HepG2 (cell line): ENCODE measurements at regions not wholly inside any gene's neighbourhood (a gene's known extent, or its start where the extent isn't known, plus 50 kb on each side); places are given as distances from the start of the nearest gene placed in this dataset.
A peak's percentile ranks its signal among the peaks of the same experiment; 100 is the strongest.

Experiments used
- EHMT2 ChIP-seq: fragments of 200-600 bp; sonication (generic); IDR thresholded peaks from 2 replicates; pipeline ENCODE4 v1.7.0; 2017; ENCODE audit warnings: antibody characterized with exemption, low read depth, low read length, borderline replicate concordance
- FOXK2 ChIP-seq: fragments of 450-650 bp; IDR thresholded peaks from 2 replicates; pipeline ENCODE4 v1.6.1; 2016
- GATAD1 ChIP-seq: IDR thresholded peaks from 2 replicates; pipeline ENCODE4 v1.6.1; 2016; ENCODE audit warnings: missing genetic modification reagents, missing compliant biosample characterization
- HNF4A ChIP-seq: sonication (generic); formaldehyde crosslinking; IDR thresholded peaks from 2 replicates; pipeline ENCODE4 v1.4.0; 2020; ENCODE audit warnings: missing genetic modification reagents
- NR2F6 ChIP-seq, 2 experiments: IDR thresholded peaks; 2 replicates each; pipeline ENCODE4 v1.6.1; 2016; ENCODE audit warnings: antibody characterized with exemption in 1 of 2, mild to moderate bottlenecking in 1 of 2
- PTBP1 ChIP-seq: fragments of 200-400 bp; formaldehyde crosslinking; IDR thresholded peaks from 2 replicates; pipeline ENCODE4 v1.6.1; 2018; ENCODE audit warnings: low read length, low read depth; ENCODE audit not compliant: poor library complexity, severe bottlenecking
- SUZ12 ChIP-seq: fragments of 150-350 bp; IDR thresholded peaks from 2 replicates; pipeline ENCODE4 v1.6.1; 2014; ENCODE audit warnings: low read depth, low read length
- ZFP36L2 ChIP-seq: sonication (generic); formaldehyde crosslinking; IDR thresholded peaks from 2 replicates; pipeline ENCODE4 v1.4.0; 2020; ENCODE audit warnings: missing genetic modification reagents
- ZNF282 ChIP-seq: fragments of 450-650 bp; IDR thresholded peaks from 2 replicates; pipeline ENCODE4 v1.6.1; 2018; ENCODE audit not compliant: partially characterized antibody
- ZNF737 ChIP-seq: sonication (generic); formaldehyde crosslinking; IDR thresholded peaks from 2 replicates; pipeline ENCODE4 v1.5.0; 2020; ENCODE audit warnings: missing genetic modification reagents, mild to moderate bottlenecking, borderline replicate concordance
- ZSCAN12 ChIP-seq: sonication (generic); formaldehyde crosslinking; IDR thresholded peaks from 2 replicates; pipeline ENCODE4 v1.9.0; 2021; ENCODE audit warnings: mild to moderate bottlenecking, missing genetic modification reagents
- ZSCAN31 ChIP-seq: sonication (generic); formaldehyde crosslinking; IDR thresholded peaks from 2 replicates; pipeline ENCODE4 v1.5.0; 2020; ENCODE audit warnings: low read depth, mild to moderate bottlenecking, missing genetic modification reagents
- TF ChIP-seq, protein P1 (sequence below): sonication (generic); formaldehyde crosslinking; IDR thresholded peaks from 2 replicates; pipeline ENCODE4 v1.8.0; 2022; ENCODE audit warnings: missing genetic modification reagents, mild to moderate bottlenecking, inconsistent platforms, borderline replicate concordance
- TF ChIP-seq, protein P2 (sequence below), 2 experiments: sonication (generic) in 1 of 2; formaldehyde crosslinking in 1 of 2; IDR thresholded peaks; 2 replicates each; pipeline versions ENCODE4 v1.6.1 to v1.9.0; 2014 to 2022; ENCODE audit warnings: antibody characterized with exemption in 1 of 2, borderline replicate concordance in 1 of 2, inconsistent platforms in 1 of 2, low read depth in 1 of 2, missing genetic modification reagents in 1 of 2
- TF ChIP-seq, protein P3 (sequence below): sonication (generic); formaldehyde crosslinking; IDR thresholded peaks from 2 replicates; pipeline ENCODE4 v1.4.0; 2020; ENCODE audit warnings: missing genetic modification reagents
- TF ChIP-seq, protein P4 (sequence below): sonication (generic); formaldehyde crosslinking; conservative IDR thresholded peaks from 2 replicates; pipeline ENCODE4 v1.8.0; 2022; ENCODE audit warnings: mild to moderate bottlenecking, moderate library complexity, missing genetic modification reagents
- TF ChIP-seq, protein P5 (sequence below): sonication (generic); formaldehyde crosslinking; IDR thresholded peaks from 2 replicates; pipeline ENCODE4 v1.8.0; 2022; ENCODE audit warnings: mild to moderate bottlenecking, missing genetic modification reagents, moderate library complexity

DNA sequence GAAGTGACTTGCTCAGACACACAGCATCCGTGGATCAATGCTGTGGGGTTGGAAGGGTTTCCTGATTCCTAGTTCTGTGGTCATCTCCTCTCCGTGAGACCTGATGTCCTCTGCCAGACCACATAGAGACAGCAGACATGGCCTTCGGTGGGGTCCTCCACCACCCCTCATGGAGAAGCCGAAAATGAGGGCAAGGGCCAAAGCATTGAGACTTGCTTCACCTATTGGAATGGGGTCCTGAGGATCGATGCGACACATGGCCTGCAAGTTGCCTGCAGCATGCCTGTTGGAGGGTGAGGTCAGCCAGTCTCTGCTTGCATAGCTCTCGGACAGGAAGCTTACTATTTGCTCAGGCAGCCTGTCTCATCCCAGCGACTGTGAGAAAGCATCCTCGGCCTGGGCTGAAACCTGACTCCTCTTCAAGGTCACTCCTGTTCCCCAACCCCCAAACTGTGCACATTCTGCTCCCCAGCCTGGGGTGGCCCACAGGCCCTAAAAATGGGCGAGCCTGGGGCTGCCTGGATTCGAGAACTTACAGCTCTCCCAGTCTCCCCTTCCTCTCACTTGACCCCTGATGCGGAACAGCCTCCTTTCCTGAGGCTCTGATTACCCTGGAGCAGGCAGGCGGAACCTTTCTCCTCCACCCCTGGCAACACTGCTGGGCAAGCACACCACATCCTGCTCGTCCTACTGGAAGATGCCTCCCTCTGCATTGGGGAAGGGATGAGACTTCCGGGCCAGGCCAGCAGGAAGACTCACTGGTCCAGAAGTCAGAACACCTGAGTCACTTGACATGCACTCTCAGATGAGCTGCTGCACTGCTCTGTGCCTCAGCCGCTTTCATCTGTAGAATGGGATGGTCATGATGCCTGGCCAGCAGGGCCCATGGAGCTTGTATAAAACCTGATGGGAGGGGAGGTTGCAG, 186.9 kb downstream of the RGS3 start (continued):
- TF ChIP-seq NR2F6 (IDR thresholded peaks at IDR 0.05) = peak; percentile 77
- peak; percentile 91 for TF ChIP-seq NR2F6 (CRISPR knock-in tag; IDR thresholded peaks at IDR 0.05)
- TF ChIP-seq, protein P1, sequence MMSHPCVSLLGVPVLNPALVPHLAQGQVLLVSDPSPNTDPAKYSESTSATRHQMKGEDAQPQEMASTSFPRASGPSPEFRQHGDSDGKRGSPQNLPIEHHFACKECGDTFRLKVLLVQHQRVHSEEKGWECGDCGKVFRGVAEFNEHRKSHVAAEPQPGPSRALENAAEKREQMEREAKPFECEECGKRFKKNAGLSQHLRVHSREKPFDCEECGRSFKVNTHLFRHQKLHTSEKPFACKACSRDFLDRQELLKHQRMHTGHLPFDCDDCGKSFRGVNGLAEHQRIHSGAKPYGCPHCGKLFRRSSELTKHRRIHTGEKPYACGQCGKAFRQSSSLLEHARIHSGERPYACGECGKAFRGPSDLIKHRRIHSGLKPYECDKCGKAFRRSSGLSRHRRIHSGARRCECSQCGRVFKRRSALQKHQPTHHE (CRISPR knock-in tag) = no peak; the same call in 1 of the 2 replicates
- no peak for TF ChIP-seq FOXK2
- TF ChIP-seq, protein P2, sequence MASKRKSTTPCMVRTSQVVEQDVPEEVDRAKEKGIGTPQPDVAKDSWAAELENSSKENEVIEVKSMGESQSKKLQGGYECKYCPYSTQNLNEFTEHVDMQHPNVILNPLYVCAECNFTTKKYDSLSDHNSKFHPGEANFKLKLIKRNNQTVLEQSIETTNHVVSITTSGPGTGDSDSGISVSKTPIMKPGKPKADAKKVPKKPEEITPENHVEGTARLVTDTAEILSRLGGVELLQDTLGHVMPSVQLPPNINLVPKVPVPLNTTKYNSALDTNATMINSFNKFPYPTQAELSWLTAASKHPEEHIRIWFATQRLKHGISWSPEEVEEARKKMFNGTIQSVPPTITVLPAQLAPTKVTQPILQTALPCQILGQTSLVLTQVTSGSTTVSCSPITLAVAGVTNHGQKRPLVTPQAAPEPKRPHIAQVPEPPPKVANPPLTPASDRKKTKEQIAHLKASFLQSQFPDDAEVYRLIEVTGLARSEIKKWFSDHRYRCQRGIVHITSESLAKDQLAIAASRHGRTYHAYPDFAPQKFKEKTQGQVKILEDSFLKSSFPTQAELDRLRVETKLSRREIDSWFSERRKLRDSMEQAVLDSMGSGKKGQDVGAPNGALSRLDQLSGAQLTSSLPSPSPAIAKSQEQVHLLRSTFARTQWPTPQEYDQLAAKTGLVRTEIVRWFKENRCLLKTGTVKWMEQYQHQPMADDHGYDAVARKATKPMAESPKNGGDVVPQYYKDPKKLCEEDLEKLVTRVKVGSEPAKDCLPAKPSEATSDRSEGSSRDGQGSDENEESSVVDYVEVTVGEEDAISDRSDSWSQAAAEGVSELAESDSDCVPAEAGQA (IDR thresholded peaks at IDR 0.05; ENCODE audit: low read depth) = peak; percentile 40; the same call in 1 of the 2 replicates
- TF ChIP-seq, protein P2 (CRISPR knock-in tag; IDR thresholded peaks at IDR 0.05; ENCODE audit: borderline replicate concordance) = peak; percentile 48; the same call in 1 of the 2 replicates
- no peak for TF ChIP-seq SUZ12
- TF ChIP-seq, protein P3, sequence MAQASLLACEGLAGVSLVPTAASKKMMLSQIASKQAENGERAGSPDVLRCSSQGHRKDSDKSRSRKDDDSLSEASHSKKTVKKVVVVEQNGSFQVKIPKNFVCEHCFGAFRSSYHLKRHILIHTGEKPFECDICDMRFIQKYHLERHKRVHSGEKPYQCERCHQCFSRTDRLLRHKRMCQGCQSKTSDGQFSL (CRISPR knock-in tag) = no peak
- TF ChIP-seq ZNF282 = no peak
- TF ChIP-seq ZFP36L2 (CRISPR knock-in tag) = no peak
- peak; percentile 78; the same call in 1 of the 2 replicates for TF ChIP-seq ZSCAN31
- TF ChIP-seq, protein P4, sequence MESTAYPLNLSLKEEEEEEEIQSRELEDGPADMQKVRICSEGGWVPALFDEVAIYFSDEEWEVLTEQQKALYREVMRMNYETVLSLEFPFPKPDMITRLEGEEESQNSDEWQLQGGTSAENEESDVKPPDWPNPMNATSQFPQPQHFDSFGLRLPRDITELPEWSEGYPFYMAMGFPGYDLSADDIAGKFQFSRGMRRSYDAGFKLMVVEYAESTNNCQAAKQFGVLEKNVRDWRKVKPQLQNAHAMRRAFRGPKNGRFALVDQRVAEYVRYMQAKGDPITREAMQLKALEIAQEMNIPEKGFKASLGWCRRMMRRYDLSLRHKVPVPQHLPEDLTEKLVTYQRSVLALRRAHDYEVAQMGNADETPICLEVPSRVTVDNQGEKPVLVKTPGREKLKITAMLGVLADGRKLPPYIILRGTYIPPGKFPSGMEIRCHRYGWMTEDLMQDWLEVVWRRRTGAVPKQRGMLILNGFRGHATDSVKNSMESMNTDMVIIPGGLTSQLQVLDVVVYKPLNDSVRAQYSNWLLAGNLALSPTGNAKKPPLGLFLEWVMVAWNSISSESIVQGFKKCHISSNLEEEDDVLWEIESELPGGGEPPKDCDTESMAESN (CRISPR knock-in tag) = peak; percentile 85; the same call in 1 of the 2 replicates
- no peak for TF ChIP-seq ZSCAN12
- TF ChIP-seq, protein P5, sequence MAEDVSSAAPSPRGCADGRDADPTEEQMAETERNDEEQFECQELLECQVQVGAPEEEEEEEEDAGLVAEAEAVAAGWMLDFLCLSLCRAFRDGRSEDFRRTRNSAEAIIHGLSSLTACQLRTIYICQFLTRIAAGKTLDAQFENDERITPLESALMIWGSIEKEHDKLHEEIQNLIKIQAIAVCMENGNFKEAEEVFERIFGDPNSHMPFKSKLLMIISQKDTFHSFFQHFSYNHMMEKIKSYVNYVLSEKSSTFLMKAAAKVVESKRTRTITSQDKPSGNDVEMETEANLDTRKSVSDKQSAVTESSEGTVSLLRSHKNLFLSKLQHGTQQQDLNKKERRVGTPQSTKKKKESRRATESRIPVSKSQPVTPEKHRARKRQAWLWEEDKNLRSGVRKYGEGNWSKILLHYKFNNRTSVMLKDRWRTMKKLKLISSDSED (CRISPR knock-in tag) = no peak
- TF ChIP-seq HNF4A = peak; percentile 64
- 0 out of 2 replicates have a peak, but pooled peaks have one; percentile 10 for TF ChIP-seq ZNF737 (CRISPR knock-in tag)
- TF ChIP-seq GATAD1 (CRISPR knock-in tag) = peak; percentile 87
- no peak for TF ChIP-seq PTBP1
- TF ChIP-seq EHMT2 = peak; percentile 68; the same call in 1 of the 2 replicates
